K562 (cell line): ENCODE measurements at regions not wholly inside any gene's neighbourhood (a gene's known extent, or its start where the extent isn't known, plus 50 kb on each side); places are given as distances from the start of the nearest gene placed in this dataset.

Experiments
- CEBPZ ChIP-seq: fragments of 150-350 bp; IDR thresholded peaks from 2 replicates; pipeline ENCODE4 v1.6.1; 2014; ENCODE audit warnings: low read depth, mild to moderate bottlenecking, low read length, borderline replicate concordance
- CHAMP1 ChIP-seq: fragments of 450-650 bp; IDR thresholded peaks from 2 replicates; pipeline ENCODE4 v1.6.1; 2016; ENCODE audit warnings: mild to moderate bottlenecking
- MAX ChIP-seq: sonication (generic); formaldehyde crosslinking; IDR thresholded peaks from 2 replicates; pipeline ENCODE4 v1.9.0; 2022; ENCODE audit warnings: mild to moderate bottlenecking, missing genetic modification reagents
- POU5F1 ChIP-seq: fragments of 150-350 bp; IDR thresholded peaks from 2 replicates; pipeline ENCODE4 v1.6.1; 2014; ENCODE audit warnings: borderline replicate concordance, low read length, low read depth, mild to moderate bottlenecking; ENCODE audit not compliant: partially characterized antibody
- PRMT5 ChIP-seq: sonication (generic); formaldehyde crosslinking; IDR thresholded peaks from 2 replicates; pipeline ENCODE4 v1.5.0; 2020; ENCODE audit warnings: missing genetic modification reagents
- THAP12 ChIP-seq: fragments of 250-450 bp; sonication (Bioruptor Pico); IDR thresholded peaks from 2 replicates; pipeline ENCODE4 v1.9.0; 2021; ENCODE audit warnings: mild to moderate bottlenecking, inconsistent platforms
- ZNF232 ChIP-seq: sonication (generic); formaldehyde crosslinking; IDR thresholded peaks from 2 replicates; pipeline ENCODE4 v1.8.0; 2022; ENCODE audit warnings: mild to moderate bottlenecking, missing genetic modification reagents
- ZNF408 ChIP-seq: fragments of 250-450 bp; sonication (Bioruptor Pico); IDR thresholded peaks from 2 replicates; pipeline ENCODE4 v1.4.0; 2020; ENCODE audit warnings: low read depth, mild to moderate bottlenecking, moderate library complexity
- TF ChIP-seq, protein P1 (sequence below): fragments of 250-450 bp; sonication (Bioruptor Pico); IDR thresholded peaks from 2 replicates; pipeline ENCODE4 v1.8.0; 2022; ENCODE audit warnings: inconsistent platforms, mild to moderate bottlenecking, moderate library complexity, borderline replicate concordance

DNA sequence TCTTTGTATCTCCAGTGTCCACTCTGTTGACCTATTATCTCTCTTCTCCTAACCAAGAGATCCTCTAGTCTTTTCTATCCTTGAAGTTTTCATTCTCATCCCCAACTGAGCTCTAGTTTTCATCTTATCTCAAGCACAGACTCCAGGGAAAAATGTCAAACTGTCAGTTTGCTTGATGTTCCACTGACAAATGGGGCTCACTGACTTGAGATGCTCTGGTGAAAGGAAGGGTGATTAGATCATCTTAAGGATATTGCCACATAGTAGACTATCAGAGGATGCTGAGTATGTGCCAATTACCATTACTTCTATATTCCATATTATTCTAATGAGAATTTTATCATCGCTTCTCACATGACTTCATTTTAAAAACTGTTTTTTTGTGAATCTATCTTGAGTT is 2008.2 kb downstream of the ARAP2 start (continued):
- TF ChIP-seq CEBPZ (no peak), PRMT5 (CRISPR knock-in tag) (no peak), CHAMP1 (no peak), THAP12 (no peak), ZNF232 (CRISPR knock-in tag) (no peak), MAX (no peak), POU5F1 (no peak), ZNF408 (no peak)
- TF ChIP-seq, protein P1, sequence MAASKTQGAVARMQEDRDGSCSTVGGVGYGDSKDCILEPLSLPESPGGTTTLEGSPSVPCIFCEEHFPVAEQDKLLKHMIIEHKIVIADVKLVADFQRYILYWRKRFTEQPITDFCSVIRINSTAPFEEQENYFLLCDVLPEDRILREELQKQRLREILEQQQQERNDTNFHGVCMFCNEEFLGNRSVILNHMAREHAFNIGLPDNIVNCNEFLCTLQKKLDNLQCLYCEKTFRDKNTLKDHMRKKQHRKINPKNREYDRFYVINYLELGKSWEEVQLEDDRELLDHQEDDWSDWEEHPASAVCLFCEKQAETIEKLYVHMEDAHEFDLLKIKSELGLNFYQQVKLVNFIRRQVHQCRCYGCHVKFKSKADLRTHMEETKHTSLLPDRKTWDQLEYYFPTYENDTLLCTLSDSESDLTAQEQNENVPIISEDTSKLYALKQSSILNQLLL (CRISPR knock-in tag), result no peak
